C4-2B (cell line): ENCODE measurements at regions not wholly inside any gene's neighbourhood (a gene's known extent, or its start where the extent isn't known, plus 50 kb on each side); places are given as distances from the start of the nearest gene placed in this dataset.

Experiments
- ZFX ChIP-seq: fragments of 450-650 bp; IDR thresholded peaks from 2 replicates; pipeline ENCODE4 v1.6.1; 2017
- TF ChIP-seq, protein P1 (sequence below): fragments of 450-650 bp; conservative IDR thresholded peaks from 2 replicates; pipeline ENCODE4 v1.5.1; 2017; ENCODE audit warnings: mild to moderate bottlenecking

GRCh38 chr7:37527109-37527508, 78.4 kb upstream of the ELMO1 start:
- TF ChIP-seq, protein P1, sequence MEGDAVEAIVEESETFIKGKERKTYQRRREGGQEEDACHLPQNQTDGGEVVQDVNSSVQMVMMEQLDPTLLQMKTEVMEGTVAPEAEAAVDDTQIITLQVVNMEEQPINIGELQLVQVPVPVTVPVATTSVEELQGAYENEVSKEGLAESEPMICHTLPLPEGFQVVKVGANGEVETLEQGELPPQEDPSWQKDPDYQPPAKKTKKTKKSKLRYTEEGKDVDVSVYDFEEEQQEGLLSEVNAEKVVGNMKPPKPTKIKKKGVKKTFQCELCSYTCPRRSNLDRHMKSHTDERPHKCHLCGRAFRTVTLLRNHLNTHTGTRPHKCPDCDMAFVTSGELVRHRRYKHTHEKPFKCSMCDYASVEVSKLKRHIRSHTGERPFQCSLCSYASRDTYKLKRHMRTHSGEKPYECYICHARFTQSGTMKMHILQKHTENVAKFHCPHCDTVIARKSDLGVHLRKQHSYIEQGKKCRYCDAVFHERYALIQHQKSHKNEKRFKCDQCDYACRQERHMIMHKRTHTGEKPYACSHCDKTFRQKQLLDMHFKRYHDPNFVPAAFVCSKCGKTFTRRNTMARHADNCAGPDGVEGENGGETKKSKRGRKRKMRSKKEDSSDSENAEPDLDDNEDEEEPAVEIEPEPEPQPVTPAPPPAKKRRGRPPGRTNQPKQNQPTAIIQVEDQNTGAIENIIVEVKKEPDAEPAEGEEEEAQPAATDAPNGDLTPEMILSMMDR = no peak
- no peak for TF ChIP-seq ZFX
